ENCODE measurements at regions not wholly inside any gene's neighbourhood (a gene's known extent, or its start where the extent isn't known, plus 50 kb on each side); places are given as distances from the start of the nearest gene placed in this dataset.
"Not testable (repeated sequence)": the region's sequence is repeated elsewhere in the genome, so short reads cannot be mapped to it uniquely, and the experiment has no call there.

DNA sequence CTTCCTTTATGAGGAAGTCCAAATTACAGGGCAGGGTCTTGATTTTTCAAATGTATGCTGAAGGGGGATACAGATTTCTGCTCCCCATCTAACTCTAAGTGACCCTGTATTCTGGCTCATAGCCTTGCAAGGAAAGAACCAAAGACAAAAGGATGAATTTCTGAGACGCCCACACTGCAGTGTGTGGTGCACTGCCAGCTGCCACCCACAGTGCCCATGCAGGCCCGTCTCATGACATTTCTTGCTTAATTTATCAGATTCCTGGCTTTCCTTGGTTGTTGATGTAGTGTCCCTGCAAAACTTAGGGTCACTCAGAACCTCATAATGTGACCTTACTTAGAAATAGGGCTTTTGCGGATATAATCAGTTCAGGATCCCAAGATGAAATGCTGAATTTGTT lies 68.0 kb downstream of the CBLN4 start:
- no peak for DNase-seq (ENCODE audit: low read depth in 4 of 6, low spot score in 6 of 6)
- H3K4me3 ChIP-seq (ENCODE audit: low read depth, low read length): no peak overlapping the region
- no peak overlapping the region for H3K27ac ChIP-seq (ENCODE audit: low read depth, low read length)
- H3K4me1 ChIP-seq (ENCODE audit: control insufficient read depth, insufficient read depth, low read length): no peaks in the 10 kb centered on the region
- no peaks in the 10 kb centered on the region for H3K36me3 ChIP-seq (ENCODE audit: control insufficient read depth, insufficient read depth, low read length)
- no peaks in the 10 kb centered on the region for H3K27me3 ChIP-seq (ENCODE audit: control insufficient read depth, insufficient read depth, low read length)
- 77% methylated on average over 2 of the region's 3 CpGs for WGBS (ENCODE audit: insufficient coverage)
- no peaks in the 10 kb centered on the region for H3K9me3 ChIP-seq (ENCODE audit: control insufficient read depth, insufficient read depth, low read length)

DNA sequence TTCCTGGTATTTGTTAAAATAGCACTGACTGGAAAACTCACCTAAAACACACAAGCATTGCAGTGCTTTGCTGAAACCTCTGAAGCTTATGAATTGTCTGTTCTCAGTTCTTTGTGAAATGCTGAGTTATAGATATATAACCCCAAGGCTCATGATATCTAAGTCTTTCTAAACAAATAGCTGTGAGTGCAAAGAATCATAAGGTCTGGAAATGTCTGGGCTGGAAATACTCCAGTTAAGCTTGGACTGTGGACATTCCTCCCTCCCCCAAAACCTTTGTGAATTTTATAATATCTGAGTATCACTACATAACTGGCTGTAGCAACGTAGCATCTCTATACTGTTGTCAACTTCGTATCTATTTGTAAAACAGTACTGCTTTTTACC lies 69.1 kb downstream of the CBLN4 start:
- no peaks in the 10 kb centered on the region for H3K4me1 ChIP-seq (ENCODE audit: control insufficient read depth, insufficient read depth, low read length)
- H3K36me3 ChIP-seq (ENCODE audit: control insufficient read depth, insufficient read depth, low read length): no peaks in the 10 kb centered on the region
- H3K27ac ChIP-seq (ENCODE audit: low read depth, low read length): no peak overlapping the region
- WGBS (ENCODE audit: insufficient coverage): no CpG with 5 or more reads among the region's 2 CpGs
- H3K4me3 ChIP-seq (ENCODE audit: low read depth, low read length): no peak overlapping the region
- DNase-seq (ENCODE audit: low read depth in 4 of 6, low spot score in 6 of 6): no peak
- no peaks in the 10 kb centered on the region for H3K9me3 ChIP-seq (ENCODE audit: control insufficient read depth, insufficient read depth, low read length)
- no peaks in the 10 kb centered on the region for H3K27me3 ChIP-seq (ENCODE audit: control insufficient read depth, insufficient read depth, low read length)

DNA sequence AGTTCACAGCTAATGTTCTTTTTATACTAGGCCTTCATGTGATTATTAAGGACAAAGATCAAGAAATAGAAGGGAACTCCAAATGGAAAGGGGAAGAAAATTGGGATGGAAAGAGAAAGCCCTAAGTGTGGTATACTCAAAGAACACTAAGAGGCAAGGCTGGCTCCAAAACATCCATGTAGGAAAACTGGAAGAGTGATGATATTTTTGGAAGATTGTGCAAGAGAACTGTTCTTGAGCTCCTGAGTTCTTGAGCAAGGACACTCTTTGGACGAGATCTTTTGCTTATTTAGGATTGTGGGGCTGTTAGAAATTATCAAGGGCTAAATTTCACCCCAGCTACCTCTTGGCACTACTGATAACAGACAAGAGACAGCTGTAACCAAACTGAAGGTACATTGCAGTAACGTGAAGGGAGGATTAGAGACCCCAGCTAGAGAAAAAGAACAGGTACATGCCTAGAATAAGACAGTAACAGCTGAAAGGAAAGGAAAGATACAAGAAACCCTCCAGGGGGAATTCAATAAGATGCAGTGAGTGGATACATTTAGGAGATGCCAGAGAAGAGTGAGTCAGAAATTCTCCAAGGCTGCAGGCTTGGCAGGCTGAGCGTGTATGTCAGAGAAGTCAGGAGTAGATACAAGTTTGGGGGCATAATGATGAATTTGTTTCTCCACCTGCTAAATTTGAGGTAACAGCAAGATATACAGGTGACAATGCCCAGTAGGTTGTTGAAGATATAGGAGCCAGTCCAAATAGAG lies 69.7 kb downstream of the CBLN4 start:
- DNase-seq (ENCODE audit: low read depth in 4 of 6, low spot score in 6 of 6): peak in 1 of 6 donors; percentile 19
- Histone ChIP-seq H3K27me3 (ENCODE audit: control insufficient read depth, insufficient read depth, low read length) (no peaks in the 10 kb centered on the region), H3K4me1 (ENCODE audit: control insufficient read depth, insufficient read depth, low read length) (no peaks in the 10 kb centered on the region), H3K4me3 (ENCODE audit: low read depth, low read length) (no peak overlapping the region), H3K9me3 (ENCODE audit: control insufficient read depth, insufficient read depth, low read length) (no peaks in the 10 kb centered on the region), H3K27ac (ENCODE audit: low read depth, low read length) (no peak overlapping the region), H3K36me3 (ENCODE audit: control insufficient read depth, insufficient read depth, low read length) (no peaks in the 10 kb centered on the region)
- WGBS (ENCODE audit: insufficient coverage): 0% methylated on average over 1 of the region's 3 CpGs

DNA sequence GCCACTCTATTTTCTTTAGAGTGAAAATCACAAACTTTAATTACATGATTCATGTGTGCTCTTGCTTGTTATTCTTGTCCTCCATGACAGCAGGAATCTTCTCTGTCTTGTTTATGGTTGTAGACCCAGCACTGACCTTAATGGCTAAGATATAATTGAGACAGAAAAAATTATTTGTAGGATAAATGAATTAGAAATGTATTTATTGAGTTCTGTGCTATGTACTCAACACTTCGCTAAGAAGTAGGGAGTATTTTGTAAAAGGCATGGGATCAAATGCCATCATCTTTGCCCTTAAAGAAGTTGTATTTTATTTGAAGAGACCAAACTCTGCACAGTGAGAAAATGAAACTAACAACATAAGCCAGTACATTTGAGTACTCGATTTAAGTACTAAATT lies 71.2 kb downstream of the CBLN4 start:
- Histone ChIP-seq H3K4me1 (ENCODE audit: control insufficient read depth, insufficient read depth, low read length) (no peaks in the 10 kb centered on the region), H3K9me3 (ENCODE audit: control insufficient read depth, insufficient read depth, low read length) (no peaks in the 10 kb centered on the region), H3K4me3 (ENCODE audit: low read depth, low read length) (no peak overlapping the region), H3K27ac (ENCODE audit: low read depth, low read length) (no peak overlapping the region), H3K36me3 (ENCODE audit: control insufficient read depth, insufficient read depth, low read length) (no peaks in the 10 kb centered on the region), H3K27me3 (ENCODE audit: control insufficient read depth, insufficient read depth, low read length) (no peaks in the 10 kb centered on the region)
- WGBS (ENCODE audit: insufficient coverage): no CpG with 5 or more reads among the region's 2 CpGs
- no peak for DNase-seq (ENCODE audit: low read depth in 4 of 6, low spot score in 6 of 6)

DNA sequence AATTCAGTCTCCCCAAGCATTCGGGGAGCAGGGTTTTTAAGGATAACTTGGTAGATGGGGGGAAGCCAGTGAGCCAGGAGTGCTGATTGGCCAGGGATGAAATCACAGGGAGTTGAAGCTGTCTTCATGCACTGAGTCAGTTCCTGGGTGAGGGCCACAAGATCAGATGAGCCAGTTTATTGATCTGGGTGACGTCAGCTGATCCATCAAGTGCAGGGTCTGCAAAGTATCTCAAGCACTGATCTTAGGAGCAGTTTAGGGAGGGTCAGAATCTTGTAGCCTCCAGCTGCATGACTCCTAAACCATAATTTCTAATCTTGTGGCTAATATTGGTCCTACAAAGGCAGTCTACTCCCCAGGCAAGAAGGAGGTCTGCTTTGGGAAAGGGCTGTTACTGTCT lies 74.4 kb downstream of the CBLN4 start:
- not testable (repeated sequence) for H3K27ac ChIP-seq (ENCODE audit: low read depth, low read length); H3K4me3 ChIP-seq (ENCODE audit: low read depth, low read length); H3K4me1 ChIP-seq (ENCODE audit: control insufficient read depth, insufficient read depth, low read length); H3K9me3 ChIP-seq (ENCODE audit: control insufficient read depth, insufficient read depth, low read length); H3K27me3 ChIP-seq (ENCODE audit: control insufficient read depth, insufficient read depth, low read length); H3K36me3 ChIP-seq (ENCODE audit: control insufficient read depth, insufficient read depth, low read length); DNase-seq (ENCODE audit: low read depth in 4 of 6, low spot score in 6 of 6)
- WGBS (ENCODE audit: insufficient coverage): 80% methylated on average over 2 of the region's 2 CpGs

DNA sequence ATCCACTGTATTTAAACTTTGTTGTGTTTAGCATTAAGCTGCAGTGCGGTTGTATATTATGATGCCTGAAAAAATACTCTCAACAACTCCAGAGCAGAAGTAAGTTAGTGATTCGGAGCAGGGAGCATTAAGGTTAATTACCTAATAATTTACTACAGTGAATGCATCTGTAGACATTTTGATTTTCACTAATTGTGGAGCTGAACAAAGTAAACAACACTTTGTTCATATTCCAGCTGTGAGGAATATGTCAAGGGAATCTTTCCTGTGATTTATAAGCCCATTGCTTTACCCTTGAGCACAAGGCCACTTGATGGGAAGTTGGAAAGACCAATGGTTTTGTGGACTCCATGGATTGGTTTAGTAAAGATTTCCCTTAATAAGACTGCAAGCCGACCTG lies 77.1 kb downstream of the CBLN4 start:
- H3K4me3 ChIP-seq (ENCODE audit: low read depth, low read length): no peak overlapping the region
- no peaks in the 10 kb centered on the region for H3K4me1 ChIP-seq (ENCODE audit: control insufficient read depth, insufficient read depth, low read length)
- no peaks in the 10 kb centered on the region for H3K36me3 ChIP-seq (ENCODE audit: control insufficient read depth, insufficient read depth, low read length)
- no peak overlapping the region for H3K27ac ChIP-seq (ENCODE audit: low read depth, low read length)
- no peaks in the 10 kb centered on the region for H3K9me3 ChIP-seq (ENCODE audit: control insufficient read depth, insufficient read depth, low read length)
- 75% methylated on average over 1 of the region's 3 CpGs for WGBS (ENCODE audit: insufficient coverage)
- no peaks in the 10 kb centered on the region for H3K27me3 ChIP-seq (ENCODE audit: control insufficient read depth, insufficient read depth, low read length)
- DNase-seq (ENCODE audit: low read depth in 4 of 6, low spot score in 6 of 6): peak in 1 of 6 donors; percentile 62

DNA sequence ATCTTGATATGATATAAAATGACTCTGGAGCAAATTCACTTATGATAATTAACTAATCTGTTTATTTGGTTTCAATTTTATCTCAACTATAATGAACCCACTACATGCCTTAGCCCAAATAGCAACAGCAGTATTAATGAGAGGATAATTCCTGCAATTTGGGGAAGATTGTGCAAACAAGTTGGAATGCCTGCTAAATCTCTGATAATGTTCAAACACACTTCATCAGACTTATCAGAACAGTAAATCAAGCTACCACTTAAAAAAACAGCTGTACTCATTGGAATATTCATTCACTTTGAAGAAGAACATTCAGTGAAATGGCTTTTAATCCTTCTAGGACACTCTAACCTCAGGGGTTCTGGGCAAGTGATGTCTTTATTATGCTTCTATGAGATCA lies 85.4 kb downstream of the CBLN4 start:
- no peaks in the 10 kb centered on the region for H3K36me3 ChIP-seq (ENCODE audit: control insufficient read depth, insufficient read depth, low read length)
- no peaks in the 10 kb centered on the region for H3K27me3 ChIP-seq (ENCODE audit: control insufficient read depth, insufficient read depth, low read length)

DNA sequence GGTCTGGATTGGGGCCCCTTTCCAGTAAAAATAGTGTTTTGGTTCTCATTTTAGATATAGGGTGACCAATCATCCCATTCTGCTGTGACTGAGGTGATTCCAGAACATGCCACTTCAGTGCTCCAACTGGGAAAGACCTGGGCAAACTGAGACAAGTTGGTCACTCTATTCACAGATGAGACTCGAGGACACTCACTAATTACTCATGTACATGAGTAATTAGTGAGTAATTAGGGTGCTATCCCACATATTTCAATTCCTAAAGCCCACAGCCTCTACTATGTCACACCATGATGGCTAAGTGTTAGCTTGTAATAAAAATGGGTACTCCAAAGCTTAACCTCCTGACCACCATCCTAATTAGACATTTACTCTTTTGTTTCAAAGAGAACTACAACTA lies 86.0 kb downstream of the CBLN4 start:
- Histone ChIP-seq H3K27ac (ENCODE audit: low read depth, low read length) (no peak overlapping the region), H3K27me3 (ENCODE audit: control insufficient read depth, insufficient read depth, low read length) (no peaks in the 10 kb centered on the region), H3K9me3 (ENCODE audit: control insufficient read depth, insufficient read depth, low read length) (peaks cover 2% of the 10 kb centered on the region), H3K36me3 (ENCODE audit: control insufficient read depth, insufficient read depth, low read length) (no peaks in the 10 kb centered on the region), H3K4me3 (ENCODE audit: low read depth, low read length) (no peak overlapping the region), H3K4me1 (ENCODE audit: control insufficient read depth, insufficient read depth, low read length) (no peaks in the 10 kb centered on the region)
- no CpG with 5 or more reads among the region's 1 CpG for WGBS (ENCODE audit: insufficient coverage)
- no peak for DNase-seq (ENCODE audit: low read depth in 4 of 6, low spot score in 6 of 6)

More for the DNA sequence above, 85.4 kb downstream of the CBLN4 start:
- no peak for DNase-seq (ENCODE audit: low read depth in 4 of 6, low spot score in 6 of 6)
- H3K9me3 ChIP-seq (ENCODE audit: control insufficient read depth, insufficient read depth, low read length): peaks cover 2% of the 10 kb centered on the region
- no peak overlapping the region for H3K27ac ChIP-seq (ENCODE audit: low read depth, low read length)
- H3K4me1 ChIP-seq (ENCODE audit: control insufficient read depth, insufficient read depth, low read length): no peaks in the 10 kb centered on the region
- H3K4me3 ChIP-seq (ENCODE audit: low read depth, low read length): no peak overlapping the region

DNA sequence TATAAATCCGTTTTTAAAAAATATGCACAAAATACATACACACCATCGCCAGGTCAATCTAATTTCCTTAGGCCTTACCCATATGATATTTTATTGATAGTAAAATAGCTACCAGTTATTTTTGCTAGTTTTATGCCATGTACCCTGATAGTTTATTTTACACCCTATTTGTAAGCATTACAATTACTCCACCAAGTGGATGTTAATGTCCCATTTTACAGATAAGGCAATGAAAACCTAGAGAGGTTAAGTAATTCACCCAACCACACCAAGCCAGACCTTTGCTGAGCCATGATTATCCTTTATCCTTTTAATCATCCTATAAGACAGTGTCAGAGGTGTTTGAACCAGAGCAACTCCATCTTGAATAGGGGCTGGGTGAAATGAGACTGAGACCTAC lies 86.8 kb downstream of the CBLN4 start:
- no peaks in the 10 kb centered on the region for H3K36me3 ChIP-seq (ENCODE audit: control insufficient read depth, insufficient read depth, low read length)
- WGBS (ENCODE audit: insufficient coverage): no CpG with 5 or more reads among the region's 2 CpGs
- H3K27me3 ChIP-seq (ENCODE audit: control insufficient read depth, insufficient read depth, low read length): no peaks in the 10 kb centered on the region
- no peak overlapping the region for H3K4me3 ChIP-seq (ENCODE audit: low read depth, low read length)
- no peak for DNase-seq (ENCODE audit: low read depth in 4 of 6, low spot score in 6 of 6)
- no peaks in the 10 kb centered on the region for H3K4me1 ChIP-seq (ENCODE audit: control insufficient read depth, insufficient read depth, low read length)
- H3K27ac ChIP-seq (ENCODE audit: low read depth, low read length): no peak overlapping the region
- peaks cover 2% of the 10 kb centered on the region for H3K9me3 ChIP-seq (ENCODE audit: control insufficient read depth, insufficient read depth, low read length)

DNA sequence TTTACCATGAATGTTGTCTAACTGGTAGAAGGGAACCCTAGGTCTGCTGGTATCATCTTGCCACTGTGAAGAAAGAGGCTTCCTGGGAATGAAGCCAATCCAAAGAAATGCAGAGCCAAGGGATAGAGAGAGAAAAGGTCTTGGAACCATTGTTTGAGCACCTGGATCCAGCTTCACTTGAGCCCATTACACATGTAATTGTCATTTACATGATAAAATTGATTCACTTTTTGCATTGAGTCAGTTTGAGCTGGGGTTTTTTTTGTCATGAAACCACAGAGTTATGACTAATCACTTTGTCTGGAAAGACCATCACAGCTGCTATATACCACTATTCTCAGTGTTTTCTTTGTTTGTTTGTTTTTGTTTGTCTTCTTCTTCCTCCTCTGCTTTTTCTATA lies 112.3 kb downstream of the CBLN4 start:
- Histone ChIP-seq H3K9me3 (ENCODE audit: control insufficient read depth, insufficient read depth, low read length) (no peaks in the 10 kb centered on the region), H3K4me1 (ENCODE audit: control insufficient read depth, insufficient read depth, low read length) (no peaks in the 10 kb centered on the region), H3K4me3 (ENCODE audit: low read depth, low read length) (no peak overlapping the region), H3K27ac (ENCODE audit: low read depth, low read length) (no peak overlapping the region), H3K27me3 (ENCODE audit: control insufficient read depth, insufficient read depth, low read length) (no peaks in the 10 kb centered on the region), H3K36me3 (ENCODE audit: control insufficient read depth, insufficient read depth, low read length) (no peaks in the 10 kb centered on the region)
- no peak for DNase-seq (ENCODE audit: low read depth in 4 of 6, low spot score in 6 of 6)

All from spinal cord (tissue), 9 donors.